Keratinocyte (primary cell): ENCODE measurements at regions not wholly inside any gene's neighbourhood (a gene's known extent, or its start where the extent isn't known, plus 50 kb on each side); places are given as distances from the start of the nearest gene placed in this dataset.

Source experiments
- DNase-seq: peaks from one replicate; pipeline ENCODE4 v3.0.0-alpha.2; 2011; ENCODE audit warnings: low read depth, missing footprints, low spot score
- FAIRE-seq: peaks from 2 replicates; lab custom pipeline; 2011; peaks lifted over from hg19 to GRCh38; lab: Jason Lieb, UNC
- H2AFZ ChIP-seq: 2 replicates; pipeline ENCODE4 v1.6.0; 2012; ENCODE audit warnings: low read length, control low read depth, inconsistent platforms; ENCODE audit not compliant: control insufficient read depth
- H3K27ac ChIP-seq: 2 replicates; pipeline ENCODE4 v1.5.1; 2011; ENCODE audit warnings: low read length; ENCODE audit not compliant: control insufficient read depth, insufficient read depth
- H3K27me3 ChIP-seq: 3 replicates; pipeline ENCODE4 v1.6.0; 2011; ENCODE audit warnings: low read length; ENCODE audit not compliant: control insufficient read depth, insufficient read depth; ENCODE audit errors: extremely low read depth
- H3K36me3 ChIP-seq, 2 experiments: 2 replicates in 1 of 2; 3 replicates in 1 of 2; pipeline ENCODE4 v1.5.1; 2011; ENCODE audit warnings: low read length in 2 of 2, mild to moderate bottlenecking in 1 of 2; ENCODE audit not compliant: control insufficient read depth in 2 of 2, insufficient read depth in 2 of 2; ENCODE audit errors: extremely low read depth in 1 of 2
- H3K4me1 ChIP-seq: 3 replicates; pipeline ENCODE4 v1.5.1; 2011; ENCODE audit warnings: low read length; ENCODE audit not compliant: control insufficient read depth, insufficient read depth; ENCODE audit errors: extremely low read depth
- H3K4me2 ChIP-seq: 3 replicates; pipeline ENCODE4 v1.6.0; 2011; ENCODE audit warnings: low read depth, low read length; ENCODE audit not compliant: control insufficient read depth, insufficient read depth; ENCODE audit errors: extremely low read depth
- H3K4me3 ChIP-seq, 3 experiments: fragments of 200-600 bp in 1 of 3; sonication (generic) in 1 of 3; 2 replicates in 2 of 3; 3 replicates in 1 of 3; pipeline ENCODE4 v1.5.1; 2011 to 2016; ENCODE audit warnings: low read length in 3 of 3, mild to moderate bottlenecking in 3 of 3, control low read depth in 2 of 3, inconsistent platforms in 1 of 3, low read depth in 1 of 3, mixed read lengths in 1 of 3, mixed run types in 1 of 3, moderate library complexity in 1 of 3; ENCODE audit not compliant: control insufficient read depth in 2 of 3, insufficient read depth in 2 of 3; ENCODE audit errors: extremely low read depth in 1 of 3
- H3K79me2 ChIP-seq: 2 replicates; pipeline ENCODE4 v1.6.0; 2012; ENCODE audit warnings: low read length; ENCODE audit not compliant: control insufficient read depth, insufficient read depth
- H3K9ac ChIP-seq: 3 replicates; pipeline ENCODE4 v1.6.0; 2011; ENCODE audit warnings: low read length; ENCODE audit not compliant: control insufficient read depth, insufficient read depth; ENCODE audit errors: extremely low read depth
- H3K9me1 ChIP-seq: 3 replicates; pipeline ENCODE4 v1.6.0; 2011; ENCODE audit warnings: low read length; ENCODE audit not compliant: control insufficient read depth, insufficient read depth; ENCODE audit errors: extremely low read depth
- H3K9me3 ChIP-seq: 2 replicates; pipeline ENCODE4 v1.5.1; 2012; ENCODE audit warnings: low read depth, low read length; ENCODE audit not compliant: control insufficient read depth
- H4K20me1 ChIP-seq: 3 replicates; pipeline ENCODE4 v1.6.0; 2011; ENCODE audit warnings: low read length; ENCODE audit not compliant: control insufficient read depth, insufficient read depth; ENCODE audit errors: extremely low read depth
- EZH2 ChIP-seq: IDR thresholded peaks from one replicate; pipeline ENCODE4 v1.6.1; 2012; ENCODE audit warnings: inconsistent platforms, mild to moderate bottlenecking, low read length, moderate library complexity
- dilution Hi-C: fragments of 300-500 bp; cut with MboI; formaldehyde crosslinking; loops from one replicate; pipeline ENCODE4 v1.7.0; 2020; ENCODE audit warnings: low sequenced_read_pairs; ENCODE audit not compliant: extremely low pct_ligation_motif_present
- TF ChIP-seq, protein P1 (sequence below), 3 experiments: IDR thresholded peaks in 1 of 3; conservative IDR thresholded peaks in 1 of 3; optimal IDR thresholded peaks in 1 of 3; 2 replicates in 2 of 3; 3 replicates in 1 of 3; pipeline versions ENCODE3 to v1.5.1; 2011; ENCODE audit warnings: low read length in 3 of 3, mild to moderate bottlenecking in 3 of 3, moderate library complexity in 2 of 3, control low read depth in 1 of 3, inconsistent platforms in 1 of 3; ENCODE audit not compliant: insufficient read depth in 2 of 3; ENCODE audit errors: extremely low read depth in 1 of 3

DNA sequence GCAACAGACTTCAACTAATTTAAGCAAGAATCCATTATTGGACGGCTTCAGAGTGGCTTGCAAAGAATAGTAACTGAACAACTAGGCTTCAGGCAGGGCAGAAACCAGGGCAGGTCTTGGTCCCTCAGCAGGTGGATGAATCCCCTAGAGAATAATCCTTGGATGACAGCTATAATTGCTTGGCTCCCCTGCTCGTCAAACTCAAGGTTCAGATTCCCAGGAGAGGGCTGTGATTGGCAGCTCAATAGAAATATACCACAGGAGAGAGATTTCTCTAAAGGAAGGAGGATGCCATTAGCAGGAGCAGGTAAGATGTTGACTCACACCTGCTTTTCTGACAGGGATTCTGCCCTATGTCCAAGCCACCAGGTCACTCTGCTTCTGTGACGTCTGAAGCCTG lies 89.6 kb upstream of the PCDH8 start:
- Histone ChIP-seq H3K27ac (no peak overlapping the region), H3K4me2 (no peak overlapping the region), H3K9me3 (no peaks in the 10 kb centered on the region), H3K4me1 (no peaks in the 10 kb centered on the region), H3K79me2 (no peaks in the 10 kb centered on the region), H4K20me1 (no peaks in the 10 kb centered on the region), H3K9me1 (no peaks in the 10 kb centered on the region), H3K9ac (no peak overlapping the region), H3K27me3 (peaks cover 8% of the 10 kb centered on the region), H2AFZ (no peak overlapping the region), H3K4me3 (no peak overlapping the region), H3K36me3 (no peaks in the 10 kb centered on the region)
- TF ChIP-seq, protein P1, sequence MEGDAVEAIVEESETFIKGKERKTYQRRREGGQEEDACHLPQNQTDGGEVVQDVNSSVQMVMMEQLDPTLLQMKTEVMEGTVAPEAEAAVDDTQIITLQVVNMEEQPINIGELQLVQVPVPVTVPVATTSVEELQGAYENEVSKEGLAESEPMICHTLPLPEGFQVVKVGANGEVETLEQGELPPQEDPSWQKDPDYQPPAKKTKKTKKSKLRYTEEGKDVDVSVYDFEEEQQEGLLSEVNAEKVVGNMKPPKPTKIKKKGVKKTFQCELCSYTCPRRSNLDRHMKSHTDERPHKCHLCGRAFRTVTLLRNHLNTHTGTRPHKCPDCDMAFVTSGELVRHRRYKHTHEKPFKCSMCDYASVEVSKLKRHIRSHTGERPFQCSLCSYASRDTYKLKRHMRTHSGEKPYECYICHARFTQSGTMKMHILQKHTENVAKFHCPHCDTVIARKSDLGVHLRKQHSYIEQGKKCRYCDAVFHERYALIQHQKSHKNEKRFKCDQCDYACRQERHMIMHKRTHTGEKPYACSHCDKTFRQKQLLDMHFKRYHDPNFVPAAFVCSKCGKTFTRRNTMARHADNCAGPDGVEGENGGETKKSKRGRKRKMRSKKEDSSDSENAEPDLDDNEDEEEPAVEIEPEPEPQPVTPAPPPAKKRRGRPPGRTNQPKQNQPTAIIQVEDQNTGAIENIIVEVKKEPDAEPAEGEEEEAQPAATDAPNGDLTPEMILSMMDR (optimal IDR thresholded peaks at IDR 0.05 in 1 of 3, IDR thresholded peaks at IDR 0.05 in 1 of 3, conservative IDR thresholded peaks at IDR 0.05 in 1 of 3; ENCODE audit: extremely low read depth in 1 of 3, insufficient read depth in 2 of 3, low read length in 3 of 3) = no peak
- TF ChIP-seq EZH2 = no peak
- dilution Hi-C loops = no loop called here
- no peak for FAIRE-seq
- no peak for DNase-seq

DNA sequence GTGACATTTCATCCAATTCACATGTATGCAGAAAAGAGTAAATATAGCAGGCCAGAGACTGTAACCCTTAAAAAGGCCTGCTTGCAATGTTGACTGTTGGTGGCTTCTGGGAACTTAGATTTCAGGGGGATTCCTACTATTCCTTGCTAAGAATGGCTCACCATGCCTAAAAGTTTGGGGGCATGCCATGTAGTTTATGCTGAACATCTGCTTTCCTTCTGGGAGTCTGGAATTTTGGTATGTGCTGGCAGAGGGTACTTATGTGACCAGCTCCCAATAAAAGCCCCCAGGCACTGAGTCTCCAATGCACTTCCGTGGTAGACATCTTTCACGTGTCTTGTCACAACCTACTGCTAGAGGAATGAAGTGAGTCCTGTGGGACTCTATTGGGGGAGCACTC lies 88.4 kb upstream of the PCDH8 start:
- H3K36me3 ChIP-seq = no peaks in the 10 kb centered on the region
- no peak overlapping the region for H3K4me3 ChIP-seq
- no peaks in the 10 kb centered on the region for H3K79me2 ChIP-seq
- H3K4me1 ChIP-seq = no peaks in the 10 kb centered on the region
- no peaks in the 10 kb centered on the region for H3K9me3 ChIP-seq
- dilution Hi-C loops = no loop called here
- no peaks in the 10 kb centered on the region for H4K20me1 ChIP-seq
- no peaks in the 10 kb centered on the region for H3K9me1 ChIP-seq
- no peak overlapping the region for H3K4me2 ChIP-seq
- FAIRE-seq (no peak), DNase-seq (no peak)
- no peak overlapping the region for H3K9ac ChIP-seq
- H2AFZ ChIP-seq = no peak overlapping the region
- TF ChIP-seq, protein P1 (optimal IDR thresholded peaks at IDR 0.05 in 1 of 3, IDR thresholded peaks at IDR 0.05 in 1 of 3, conservative IDR thresholded peaks at IDR 0.05 in 1 of 3; ENCODE audit: extremely low read depth in 1 of 3, insufficient read depth in 2 of 3, low read length in 3 of 3) = no peak
- TF ChIP-seq EZH2 = no peak
- peaks cover 8% of the 10 kb centered on the region for H3K27me3 ChIP-seq
- H3K27ac ChIP-seq = no peak overlapping the region
